GM19468 (cell line): ENCODE measurements at regions not wholly inside any gene's neighbourhood (a gene's known extent, or its start where the extent isn't known, plus 50 kb on each side); places are given as distances from the start of the nearest gene placed in this dataset.
"Not testable (repeated sequence)": the region's sequence is repeated elsewhere in the genome, so short reads cannot be mapped to it uniquely, and the experiment has no call there.

Experiments used
- ATAC-seq: cut with Tn5 transposase; IDR thresholded peaks from one replicate; pipeline ENCODE4 v1.9.1; 2021; ENCODE audit warnings: mild to moderate bottlenecking, moderate library complexity, moderate number of reproducible peaks; ENCODE audit not compliant: unreplicated experiment; ENCODE audit errors: extremely low read depth

DNA sequence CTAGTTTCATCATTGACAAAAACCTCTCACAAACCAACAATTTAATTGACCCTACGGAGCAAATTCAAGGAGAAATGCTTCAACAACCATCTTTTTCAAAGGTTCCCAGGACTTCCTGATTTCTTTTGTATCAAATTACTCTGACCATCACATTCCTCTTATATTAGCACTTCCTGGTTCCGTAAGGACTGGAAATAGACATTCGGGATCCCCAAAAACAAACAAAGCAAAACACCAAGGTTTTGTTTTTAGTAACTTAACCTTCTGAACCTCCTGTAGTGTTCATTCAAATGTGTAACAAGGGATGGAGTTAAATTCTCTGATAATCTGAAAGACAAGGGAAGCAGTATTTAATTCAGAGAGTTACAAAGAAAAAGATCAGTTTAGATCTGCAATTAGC is 387.6 kb upstream of the NRP1 start:
- ATAC-seq: no peak

DNA sequence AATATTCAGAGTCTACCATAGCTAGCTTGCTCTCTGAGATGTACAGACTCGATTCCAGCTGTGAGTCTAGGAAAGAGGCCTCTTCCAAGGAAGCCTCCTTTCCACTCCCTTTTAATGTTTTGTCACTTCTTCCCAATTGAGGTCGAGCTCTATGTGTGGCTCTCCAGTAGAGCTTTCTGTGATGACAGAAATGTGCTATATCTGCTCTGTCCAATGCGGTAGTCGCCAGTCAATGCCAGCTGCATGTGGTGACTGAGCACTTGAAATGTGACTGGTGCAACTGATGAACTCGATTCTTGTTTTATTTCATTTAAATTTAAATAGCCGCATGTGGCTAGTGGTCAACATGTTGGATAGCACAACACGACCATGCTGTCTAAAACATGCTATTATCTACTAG is 387.0 kb upstream of the NRP1 start:
- no peak for ATAC-seq

DNA sequence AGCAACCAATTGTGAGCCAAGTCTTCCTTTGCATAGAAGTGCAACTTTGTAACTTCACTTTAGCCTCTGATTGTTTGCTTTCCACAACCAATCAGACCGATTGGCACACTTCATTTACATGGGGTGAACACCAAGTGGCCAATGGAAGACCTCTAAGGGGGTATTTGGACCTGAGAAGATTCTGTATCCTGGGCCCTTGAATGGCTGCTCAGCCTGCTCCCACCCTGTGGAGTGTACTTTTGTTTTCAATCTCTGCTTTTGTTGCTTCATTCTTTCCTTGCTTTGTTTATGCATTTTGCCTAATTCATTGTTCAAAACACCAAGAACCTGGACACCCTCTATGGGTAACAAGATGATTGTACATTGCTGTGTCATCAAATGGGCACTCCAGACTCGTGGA is 385.7 kb upstream of the NRP1 start:
- no peak for ATAC-seq

DNA sequence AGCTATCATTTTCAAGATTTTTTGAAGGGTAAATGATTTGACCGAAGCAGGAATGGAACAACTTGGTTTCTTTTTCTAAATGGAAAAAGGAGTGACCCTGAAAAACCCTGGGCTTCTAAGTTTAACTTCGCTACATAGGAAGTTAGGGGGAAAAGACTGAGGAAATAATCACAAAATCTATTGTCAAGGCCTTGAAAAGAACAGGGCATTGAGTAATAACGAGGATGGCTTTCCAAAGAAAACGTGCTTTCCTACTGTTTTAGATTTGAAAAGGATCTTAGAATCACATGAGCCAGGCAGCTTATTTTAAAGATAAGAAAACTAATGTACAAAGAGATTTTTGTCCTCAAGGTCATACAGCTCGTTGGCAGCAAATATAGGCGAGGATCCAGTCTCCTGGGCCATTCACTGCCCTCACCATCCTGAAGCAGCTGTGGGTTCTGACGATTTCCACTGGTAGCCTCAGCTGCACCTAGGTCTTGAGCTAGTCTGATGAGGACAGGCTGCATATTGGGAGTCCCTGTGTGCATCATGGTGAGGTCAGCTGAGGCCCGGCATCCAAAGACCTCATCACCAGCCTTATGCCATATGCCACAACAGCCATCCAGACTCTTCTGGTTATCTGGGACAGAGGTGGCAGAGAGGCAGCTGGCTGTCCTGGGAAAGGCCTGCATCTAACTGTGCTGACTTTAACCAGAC is 384.7 kb upstream of the NRP1 start:
- no peak for ATAC-seq

- no peak for ATAC-seq
Measured at GRCh38 chr10:33716501-33717267, 382.2 kb upstream of the NRP1 start.

- no peak for ATAC-seq
Measured at GRCh38 chr10:33715303-33715975, 381.0 kb upstream of the NRP1 start.

DNA sequence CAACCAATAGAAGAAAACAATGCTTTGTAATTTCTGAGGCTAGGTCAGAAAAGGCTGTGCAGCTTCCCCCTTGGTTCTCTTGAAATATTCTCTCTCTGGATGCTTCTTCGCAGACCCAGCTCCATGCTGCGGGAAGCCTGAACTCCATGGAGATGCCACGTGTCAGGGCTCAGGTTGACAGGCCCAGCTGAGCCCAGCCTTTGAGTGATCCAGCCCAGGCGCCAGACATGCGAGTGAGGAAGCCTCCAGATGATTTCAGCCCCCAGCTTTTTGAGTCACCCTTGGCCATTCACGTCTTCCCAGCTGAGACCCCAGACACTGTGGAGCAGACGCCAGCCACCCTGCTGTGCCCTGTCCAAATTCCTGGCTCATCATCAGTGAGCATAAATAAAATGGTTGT is 378.4 kb upstream of the NRP1 start:
- no peak for ATAC-seq

GRCh38 chr10:33710006-33710405 is 375.5 kb upstream of the NRP1 start:
- no peak for ATAC-seq

DNA sequence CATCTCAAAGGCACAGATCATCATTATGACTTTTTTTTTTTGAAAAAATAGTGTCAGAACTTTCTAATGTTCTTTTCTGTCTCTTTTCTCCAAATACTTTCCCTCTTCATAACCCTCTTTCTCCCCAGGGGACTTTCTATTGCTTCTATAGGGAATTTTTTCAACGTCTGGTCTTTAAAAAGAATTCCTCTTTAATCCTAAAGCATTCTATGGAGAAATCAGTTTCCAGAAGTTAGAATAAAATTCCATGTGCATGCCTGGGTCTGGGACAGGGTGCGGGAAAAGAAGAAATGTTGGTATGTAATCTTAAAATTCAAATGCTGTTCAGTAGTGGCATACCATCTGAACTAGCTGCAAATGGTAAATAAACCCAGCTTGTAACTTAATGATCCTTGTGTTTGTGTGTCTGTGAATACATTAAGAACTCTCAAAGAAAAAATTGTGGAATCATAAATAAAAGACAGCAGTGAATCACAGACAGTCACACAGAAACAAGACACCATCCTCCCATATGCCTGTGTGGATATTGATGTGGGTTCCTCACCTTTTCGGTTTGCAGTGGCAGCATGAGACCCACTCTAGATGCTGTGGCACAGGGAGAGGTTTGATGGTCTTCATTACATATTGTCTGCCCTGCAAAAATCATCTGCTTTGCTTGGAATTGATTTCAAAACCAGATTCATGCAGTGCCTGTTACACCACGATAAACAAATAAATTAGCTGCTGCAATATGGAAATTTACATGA is 374.7 kb upstream of the NRP1 start:
- no peak for ATAC-seq

GRCh38 chr10:33708561-33708960 is 374.1 kb upstream of the NRP1 start:
- no peak for ATAC-seq

DNA sequence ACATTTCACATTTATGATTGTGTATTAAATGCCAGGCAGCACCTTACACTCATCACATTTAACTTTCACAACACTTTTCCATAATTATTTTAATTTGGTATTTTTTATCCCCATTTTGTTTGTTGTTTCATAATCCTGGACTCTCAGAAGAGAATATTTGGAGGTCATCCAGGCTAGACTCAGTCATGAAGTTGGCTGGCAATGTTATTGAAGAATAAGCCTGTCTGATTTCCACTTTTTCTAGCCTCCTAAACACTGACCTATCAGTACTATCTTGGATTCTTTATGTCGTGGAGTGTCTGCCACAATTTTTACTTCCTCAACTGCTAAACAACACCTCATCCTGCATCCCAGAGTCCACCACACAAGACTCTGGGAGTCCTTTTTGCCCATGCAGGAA is 372.3 kb upstream of the NRP1 start:
- ATAC-seq: no peak

DNA sequence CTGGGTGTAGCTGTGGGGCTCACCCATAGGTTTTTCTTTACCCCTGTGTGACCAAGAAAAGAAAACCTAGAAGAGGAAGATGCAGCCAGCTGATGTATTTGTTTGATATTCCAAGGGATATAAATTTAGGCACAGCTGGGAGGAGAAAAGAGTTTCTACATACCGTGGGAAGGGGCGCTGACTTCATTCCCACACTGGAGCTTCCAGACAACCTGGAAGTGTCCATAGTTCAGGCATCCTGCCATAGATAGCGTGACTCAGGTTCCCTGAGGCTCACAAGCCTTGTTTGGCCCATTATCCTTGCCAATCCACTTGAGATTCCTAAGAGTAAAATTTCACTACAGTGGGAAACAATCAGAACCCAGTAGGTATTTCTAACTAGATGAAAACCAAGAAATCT is 371.7 kb upstream of the NRP1 start:
- no peak for ATAC-seq

- no peak for ATAC-seq
Measured at GRCh38 chr10:33704214-33704830, 369.9 kb upstream of the NRP1 start.

GRCh38 chr10:33703501-33704213 is 369.2 kb upstream of the NRP1 start:
- ATAC-seq: no peak

- no peak for ATAC-seq
Measured at GRCh38 chr10:33698033-33698432, 363.6 kb upstream of the NRP1 start.

GRCh38 chr10:33697016-33697415 is 362.5 kb upstream of the NRP1 start:
- no peak for ATAC-seq

DNA sequence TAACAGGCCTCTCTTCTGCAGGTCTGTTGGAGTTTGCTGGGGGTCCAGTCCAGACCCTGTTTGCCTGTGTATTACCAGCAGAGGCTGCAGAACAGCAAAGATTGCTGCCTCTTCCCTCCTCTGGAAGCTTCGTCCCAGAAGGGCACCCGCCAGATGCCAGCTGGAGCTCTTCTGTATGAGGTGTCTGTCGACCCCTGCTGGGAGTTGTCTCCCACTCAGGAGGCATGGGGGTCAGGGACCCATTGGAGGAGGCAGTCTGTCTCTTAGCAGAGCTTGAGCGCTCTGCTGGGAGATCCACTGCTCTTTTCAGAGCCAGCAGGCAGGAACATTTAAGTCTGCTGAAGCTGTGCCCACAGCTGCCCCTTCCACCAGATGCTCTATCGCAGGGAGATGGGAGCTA is 361.1 kb upstream of the NRP1 start:
- ATAC-seq: no peak

- not testable (repeated sequence) for ATAC-seq
Measured at GRCh38 chr10:33690536-33690935, 356.1 kb upstream of the NRP1 start.

DNA sequence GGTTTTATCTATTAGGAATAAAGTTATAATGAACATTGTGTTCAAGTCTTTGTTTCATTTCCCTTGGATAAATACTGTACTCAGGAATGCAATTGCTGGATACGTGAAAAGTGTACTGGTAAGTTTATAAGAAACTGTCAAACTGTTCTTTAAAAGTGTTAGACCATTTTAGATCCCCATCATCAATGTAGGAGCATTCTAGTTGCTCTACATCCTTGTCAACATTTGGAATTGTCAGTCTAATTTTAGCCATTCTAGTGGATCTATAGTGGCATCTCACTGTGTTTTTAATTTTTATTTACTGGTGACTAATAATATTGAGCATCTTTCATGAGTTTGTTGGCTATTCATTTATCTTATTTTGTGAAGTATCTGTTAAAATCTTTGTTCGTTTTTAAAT is 354.0 kb upstream of the NRP1 start:
- no peak for ATAC-seq

DNA sequence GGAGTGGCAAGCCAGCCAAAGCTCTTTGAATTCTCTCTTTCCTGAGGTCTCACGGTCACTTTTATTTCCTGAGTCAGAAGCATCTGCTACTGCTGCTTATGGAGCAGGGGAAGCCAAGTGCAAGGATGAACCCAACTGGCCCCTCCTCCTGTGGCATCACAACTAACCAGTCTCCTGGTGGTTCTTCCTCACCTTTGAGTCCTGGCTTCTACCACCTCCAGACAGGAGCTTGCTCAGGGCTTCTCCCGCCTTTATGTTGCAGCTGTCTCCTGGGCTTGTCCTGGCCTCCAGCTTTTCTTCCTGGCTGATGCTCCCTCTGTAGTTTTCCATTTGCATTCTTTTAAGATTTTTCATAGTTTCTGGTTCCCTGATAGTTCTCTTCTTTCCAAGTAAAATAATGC is 349.7 kb upstream of the NRP1 start:
- no peak for ATAC-seq
